ENCODE measurements at regions not wholly inside any gene's neighbourhood (a gene's known extent, or its start where the extent isn't known, plus 50 kb on each side); places are given as distances from the start of the nearest gene placed in this dataset.

DNA sequence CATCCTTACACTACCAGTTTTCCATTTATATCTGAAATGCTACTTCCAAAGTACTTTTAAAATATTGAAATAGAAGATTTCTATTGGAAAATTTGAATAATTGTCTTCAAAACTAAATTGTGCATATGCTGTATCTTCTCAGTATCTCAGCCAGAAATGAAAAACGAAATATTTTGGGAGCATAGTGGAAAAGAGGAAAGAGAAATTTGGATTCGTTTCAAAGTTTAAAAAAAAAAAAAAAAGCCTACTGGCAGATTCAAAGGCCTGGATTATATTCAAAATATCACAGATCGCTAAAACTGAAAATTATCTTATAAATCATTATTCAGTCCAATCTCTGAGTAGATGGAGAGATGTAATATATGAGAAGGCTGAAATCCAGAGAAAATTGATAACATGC is 440.7 kb downstream of the TAF11L14 start:
- TF ChIP-seq POLR2A (IDR thresholded peaks at IDR 0.05) (no peak), EP300 (IDR thresholded peaks at IDR 0.05) (no peak), POLR2AphosphoS5 (IDR thresholded peaks at IDR 0.05) (no peak)
- TF ChIP-seq, protein P1, sequence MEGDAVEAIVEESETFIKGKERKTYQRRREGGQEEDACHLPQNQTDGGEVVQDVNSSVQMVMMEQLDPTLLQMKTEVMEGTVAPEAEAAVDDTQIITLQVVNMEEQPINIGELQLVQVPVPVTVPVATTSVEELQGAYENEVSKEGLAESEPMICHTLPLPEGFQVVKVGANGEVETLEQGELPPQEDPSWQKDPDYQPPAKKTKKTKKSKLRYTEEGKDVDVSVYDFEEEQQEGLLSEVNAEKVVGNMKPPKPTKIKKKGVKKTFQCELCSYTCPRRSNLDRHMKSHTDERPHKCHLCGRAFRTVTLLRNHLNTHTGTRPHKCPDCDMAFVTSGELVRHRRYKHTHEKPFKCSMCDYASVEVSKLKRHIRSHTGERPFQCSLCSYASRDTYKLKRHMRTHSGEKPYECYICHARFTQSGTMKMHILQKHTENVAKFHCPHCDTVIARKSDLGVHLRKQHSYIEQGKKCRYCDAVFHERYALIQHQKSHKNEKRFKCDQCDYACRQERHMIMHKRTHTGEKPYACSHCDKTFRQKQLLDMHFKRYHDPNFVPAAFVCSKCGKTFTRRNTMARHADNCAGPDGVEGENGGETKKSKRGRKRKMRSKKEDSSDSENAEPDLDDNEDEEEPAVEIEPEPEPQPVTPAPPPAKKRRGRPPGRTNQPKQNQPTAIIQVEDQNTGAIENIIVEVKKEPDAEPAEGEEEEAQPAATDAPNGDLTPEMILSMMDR (IDR thresholded peaks at IDR 0.05): no peak
